Neural cell (in vitro differentiated cells): ENCODE measurements at regions not wholly inside any gene's neighbourhood (a gene's known extent, or its start where the extent isn't known, plus 50 kb on each side); places are given as distances from the start of the nearest gene placed in this dataset.
"Not testable (repeated sequence)": the region's sequence is repeated elsewhere in the genome, so short reads cannot be mapped to it uniquely, and the experiment has no call there.

Source experiments
- H2AFZ ChIP-seq: fragments of 200-600, 300-800 bp; sonication (generic), shearing (Covaris generic); 2 replicates; pipeline ENCODE4 v1.6.0; 2014; ENCODE audit warnings: low read depth, mild to moderate bottlenecking, antibody characterized with exemption, low read length, moderate library complexity
- H3F3A ChIP-seq: fragments of 200-600 bp; shearing (Covaris generic); 2 replicates; pipeline ENCODE4 v1.6.1; 2016; ENCODE audit warnings: mild to moderate bottlenecking, moderate library complexity, mixed read lengths, antibody characterized with exemption, low read length; ENCODE audit not compliant: insufficient read depth, poor library complexity, severe bottlenecking
- H3K27ac ChIP-seq: fragments of 200-600, 300-800 bp; sonication (generic), shearing (Covaris generic); 2 replicates; pipeline ENCODE4 v1.5.1; 2014; ENCODE audit warnings: mild to moderate bottlenecking, low read length, moderate library complexity
- H3K27me3 ChIP-seq: fragments of 300-800, 200-600 bp; sonication (generic), shearing (Covaris generic); 2 replicates; pipeline ENCODE4 v1.6.0; 2014; ENCODE audit warnings: mild to moderate bottlenecking, low read depth, low read length, moderate library complexity; ENCODE audit not compliant: insufficient read depth
- H3K36me3 ChIP-seq: fragments of 300-800, 200-600 bp; sonication (generic), shearing (Covaris generic); 2 replicates; pipeline ENCODE4 v1.5.1; 2014; ENCODE audit warnings: mild to moderate bottlenecking, antibody characterized with exemption, low read length, moderate library complexity; ENCODE audit not compliant: insufficient read depth
- H3K4me2 ChIP-seq: fragments of 300-800, 200-600 bp; sonication (generic), shearing (Covaris generic); 2 replicates; pipeline ENCODE4 v1.6.0; 2014; ENCODE audit warnings: mild to moderate bottlenecking, low read length
- H3K4me3 ChIP-seq: fragments of 300-800, 200-600 bp; sonication (generic), shearing (Covaris generic); 2 replicates; pipeline ENCODE4 v1.5.1; 2014; ENCODE audit warnings: mild to moderate bottlenecking, low read length, moderate library complexity
- H3K79me2 ChIP-seq: fragments of 200-600 bp; shearing (Covaris generic); replicated peaks from 2 replicates; pipeline ENCODE4 v1.6.0; 2014; ENCODE audit warnings: mild to moderate bottlenecking, low read length, moderate library complexity; ENCODE audit not compliant: insufficient read depth
- H3K9ac ChIP-seq: fragments of 300-800, 200-600 bp; sonication (generic), shearing (Covaris generic); 2 replicates; pipeline ENCODE4 v1.6.1; 2016; ENCODE audit warnings: mild to moderate bottlenecking, low read length, mixed read lengths
- H3K9me2 ChIP-seq: fragments of 200-600 bp; shearing (Covaris generic); 2 replicates; pipeline ENCODE4 v1.6.1; 2016; ENCODE audit warnings: mild to moderate bottlenecking, low read length, mixed read lengths; ENCODE audit not compliant: insufficient read depth
- H3K9me3 ChIP-seq: fragments of 200-600, 300-800 bp; sonication (generic), shearing (Covaris generic); 2 replicates; pipeline ENCODE4 v1.6.1; 2016; ENCODE audit warnings: mild to moderate bottlenecking, mixed run types, low read length, moderate library complexity, mixed read lengths
- H4K20me1 ChIP-seq: fragments of 200-600 bp; shearing (Covaris generic); 2 replicates; pipeline ENCODE4 v1.6.1; 2016; ENCODE audit warnings: mild to moderate bottlenecking, mixed run types; ENCODE audit not compliant: insufficient read depth
- EP300 ChIP-seq: fragments of 450-650 bp; conservative IDR thresholded peaks from 2 replicates; pipeline ENCODE4 v1.6.1; 2014; ENCODE audit warnings: antibody characterized with exemption, mild to moderate bottlenecking, moderate library complexity; ENCODE audit not compliant: poor library complexity, severe bottlenecking
- EZH2 ChIP-seq: fragments of 200-600, 300-800 bp; shearing (Covaris generic), sonication (generic); IDR thresholded peaks from 2 replicates; pipeline ENCODE4 v1.6.1; 2014; ENCODE audit warnings: antibody characterized with exemption, low read length, borderline replicate concordance, mild to moderate bottlenecking; ENCODE audit not compliant: insufficient read depth, poor library complexity, severe bottlenecking
- MXI1 ChIP-seq: fragments of 450-650 bp; conservative IDR thresholded peaks from 2 replicates; pipeline ENCODE4 v1.6.1; 2014; ENCODE audit warnings: antibody characterized with exemption, mild to moderate bottlenecking; ENCODE audit not compliant: poor library complexity, severe bottlenecking
- POLR2AphosphoS5 ChIP-seq: IDR thresholded peaks from 2 replicates; pipeline ENCODE4 v1.6.1; 2012
- RAD21 ChIP-seq: fragments of 450-650 bp; conservative IDR thresholded peaks from 2 replicates; pipeline ENCODE4 v1.6.1; 2014; ENCODE audit warnings: antibody characterized with exemption, mild to moderate bottlenecking, moderate library complexity
- SMC3 ChIP-seq: fragments of 450-650 bp; conservative IDR thresholded peaks from 2 replicates; pipeline ENCODE4 v1.6.1; 2014; ENCODE audit warnings: antibody characterized with exemption, mild to moderate bottlenecking, moderate library complexity; ENCODE audit not compliant: poor library complexity
- TAF1 ChIP-seq: IDR thresholded peaks from 2 replicates; pipeline ENCODE4 v1.6.1; 2012; ENCODE audit warnings: low read depth
- TF ChIP-seq, protein P1 (sequence below): IDR thresholded peaks from 2 replicates; pipeline ENCODE4 v1.6.1; 2012; ENCODE audit warnings: borderline replicate concordance
- TF ChIP-seq, protein P2 (sequence below): fragments of 450-650 bp; IDR thresholded peaks from 2 replicates; pipeline ENCODE4 v1.5.1; 2014; ENCODE audit warnings: antibody characterized with exemption, mild to moderate bottlenecking, moderate library complexity; ENCODE audit not compliant: poor library complexity, severe bottlenecking

DNA sequence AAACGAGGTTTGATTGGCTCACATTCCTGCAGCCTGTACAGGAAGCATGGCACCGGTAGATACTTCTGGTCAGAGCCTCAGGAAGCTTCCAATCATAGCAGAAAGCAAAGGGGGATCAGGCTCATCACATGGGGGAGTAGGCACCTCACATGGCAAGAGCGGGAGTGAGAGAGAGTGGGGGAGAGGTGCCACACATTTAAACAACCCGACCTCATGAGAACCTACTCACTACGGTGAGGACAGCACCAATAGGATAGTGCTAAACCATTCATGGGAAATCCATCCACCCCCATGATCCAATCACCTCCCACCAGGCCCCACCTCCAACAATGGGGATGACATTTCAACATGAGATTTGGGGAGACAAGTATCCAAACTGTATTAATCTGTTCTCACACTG lies 105.8 kb downstream of the SOCS6 start:
- Histone ChIP-seq H3K4me3 (no peak overlapping the region), H3K79me2 (no peaks in the 10 kb centered on the region), H3K9me3 (no peaks in the 10 kb centered on the region), H3K9ac (no peak overlapping the region), H2AFZ (no peak overlapping the region), H3K36me3 (no peaks in the 10 kb centered on the region), H3K27me3 (no peaks in the 10 kb centered on the region), H4K20me1 (no peaks in the 10 kb centered on the region), H3K27ac (no peak overlapping the region), H3K4me2 (no peak overlapping the region), H3K9me2 (no peaks in the 10 kb centered on the region), H3F3A (no peaks in the 10 kb centered on the region)
- TF ChIP-seq, protein P1, sequence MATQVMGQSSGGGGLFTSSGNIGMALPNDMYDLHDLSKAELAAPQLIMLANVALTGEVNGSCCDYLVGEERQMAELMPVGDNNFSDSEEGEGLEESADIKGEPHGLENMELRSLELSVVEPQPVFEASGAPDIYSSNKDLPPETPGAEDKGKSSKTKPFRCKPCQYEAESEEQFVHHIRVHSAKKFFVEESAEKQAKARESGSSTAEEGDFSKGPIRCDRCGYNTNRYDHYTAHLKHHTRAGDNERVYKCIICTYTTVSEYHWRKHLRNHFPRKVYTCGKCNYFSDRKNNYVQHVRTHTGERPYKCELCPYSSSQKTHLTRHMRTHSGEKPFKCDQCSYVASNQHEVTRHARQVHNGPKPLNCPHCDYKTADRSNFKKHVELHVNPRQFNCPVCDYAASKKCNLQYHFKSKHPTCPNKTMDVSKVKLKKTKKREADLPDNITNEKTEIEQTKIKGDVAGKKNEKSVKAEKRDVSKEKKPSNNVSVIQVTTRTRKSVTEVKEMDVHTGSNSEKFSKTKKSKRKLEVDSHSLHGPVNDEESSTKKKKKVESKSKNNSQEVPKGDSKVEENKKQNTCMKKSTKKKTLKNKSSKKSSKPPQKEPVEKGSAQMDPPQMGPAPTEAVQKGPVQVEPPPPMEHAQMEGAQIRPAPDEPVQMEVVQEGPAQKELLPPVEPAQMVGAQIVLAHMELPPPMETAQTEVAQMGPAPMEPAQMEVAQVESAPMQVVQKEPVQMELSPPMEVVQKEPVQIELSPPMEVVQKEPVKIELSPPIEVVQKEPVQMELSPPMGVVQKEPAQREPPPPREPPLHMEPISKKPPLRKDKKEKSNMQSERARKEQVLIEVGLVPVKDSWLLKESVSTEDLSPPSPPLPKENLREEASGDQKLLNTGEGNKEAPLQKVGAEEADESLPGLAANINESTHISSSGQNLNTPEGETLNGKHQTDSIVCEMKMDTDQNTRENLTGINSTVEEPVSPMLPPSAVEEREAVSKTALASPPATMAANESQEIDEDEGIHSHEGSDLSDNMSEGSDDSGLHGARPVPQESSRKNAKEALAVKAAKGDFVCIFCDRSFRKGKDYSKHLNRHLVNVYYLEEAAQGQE: no peak
- no peak for TF ChIP-seq EZH2
- no peak for TF ChIP-seq POLR2AphosphoS5
- no peak for TF ChIP-seq SMC3
- no peak for TF ChIP-seq RAD21
- TF ChIP-seq, protein P2, sequence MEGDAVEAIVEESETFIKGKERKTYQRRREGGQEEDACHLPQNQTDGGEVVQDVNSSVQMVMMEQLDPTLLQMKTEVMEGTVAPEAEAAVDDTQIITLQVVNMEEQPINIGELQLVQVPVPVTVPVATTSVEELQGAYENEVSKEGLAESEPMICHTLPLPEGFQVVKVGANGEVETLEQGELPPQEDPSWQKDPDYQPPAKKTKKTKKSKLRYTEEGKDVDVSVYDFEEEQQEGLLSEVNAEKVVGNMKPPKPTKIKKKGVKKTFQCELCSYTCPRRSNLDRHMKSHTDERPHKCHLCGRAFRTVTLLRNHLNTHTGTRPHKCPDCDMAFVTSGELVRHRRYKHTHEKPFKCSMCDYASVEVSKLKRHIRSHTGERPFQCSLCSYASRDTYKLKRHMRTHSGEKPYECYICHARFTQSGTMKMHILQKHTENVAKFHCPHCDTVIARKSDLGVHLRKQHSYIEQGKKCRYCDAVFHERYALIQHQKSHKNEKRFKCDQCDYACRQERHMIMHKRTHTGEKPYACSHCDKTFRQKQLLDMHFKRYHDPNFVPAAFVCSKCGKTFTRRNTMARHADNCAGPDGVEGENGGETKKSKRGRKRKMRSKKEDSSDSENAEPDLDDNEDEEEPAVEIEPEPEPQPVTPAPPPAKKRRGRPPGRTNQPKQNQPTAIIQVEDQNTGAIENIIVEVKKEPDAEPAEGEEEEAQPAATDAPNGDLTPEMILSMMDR: no peak
- TF ChIP-seq MXI1: no peak
- no peak for TF ChIP-seq TAF1
- no peak for TF ChIP-seq EP300

DNA sequence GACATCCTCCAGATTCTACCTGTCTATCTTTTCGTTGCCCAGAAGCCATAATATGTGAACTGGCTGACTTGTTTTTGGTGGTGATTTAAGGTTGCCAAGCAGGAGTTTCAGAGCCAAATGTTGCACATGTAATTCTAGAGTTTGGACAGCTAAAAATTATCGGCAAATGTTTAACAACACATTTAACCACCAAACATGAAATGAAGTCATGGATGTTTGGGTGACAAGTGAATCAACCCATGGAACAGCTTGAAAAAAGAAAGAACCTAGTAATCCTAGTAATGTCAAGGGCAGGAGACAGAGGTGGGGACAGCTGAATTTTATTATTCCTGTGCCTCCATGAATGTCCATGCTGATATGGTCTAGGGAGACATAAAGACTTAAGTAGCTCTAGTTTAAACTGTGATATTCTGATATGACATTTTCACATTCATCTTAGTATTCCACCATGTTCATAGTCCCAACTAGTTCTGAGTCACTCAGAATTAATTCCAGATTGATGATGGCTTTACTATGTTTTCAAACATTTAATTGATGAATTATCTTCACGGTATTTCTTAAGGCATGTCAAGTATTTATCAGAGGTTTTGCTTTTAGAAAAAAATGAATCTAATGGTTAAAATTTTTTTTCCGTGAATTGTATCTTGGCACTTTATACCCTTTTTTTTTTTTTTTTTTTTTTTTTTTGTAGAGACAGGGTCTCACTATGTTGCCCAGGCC lies 101.7 kb downstream of the SOCS6 start:
- no peaks in the 10 kb centered on the region for H3K9me2 ChIP-seq
- H3F3A ChIP-seq: no peaks in the 10 kb centered on the region
- H3K4me3 ChIP-seq: no peak overlapping the region
- no peak overlapping the region for H3K27ac ChIP-seq
- no peaks in the 10 kb centered on the region for H4K20me1 ChIP-seq
- H3K9ac ChIP-seq: no peak overlapping the region
- no peaks in the 10 kb centered on the region for H3K79me2 ChIP-seq
- H3K27me3 ChIP-seq: no peaks in the 10 kb centered on the region
- H2AFZ ChIP-seq: no peak overlapping the region
- H3K36me3 ChIP-seq: no peaks in the 10 kb centered on the region
- TF ChIP-seq MXI1 (no peak), POLR2AphosphoS5 (no peak)
- no peak overlapping the region for H3K4me2 ChIP-seq
- H3K9me3 ChIP-seq: no peaks in the 10 kb centered on the region

DNA sequence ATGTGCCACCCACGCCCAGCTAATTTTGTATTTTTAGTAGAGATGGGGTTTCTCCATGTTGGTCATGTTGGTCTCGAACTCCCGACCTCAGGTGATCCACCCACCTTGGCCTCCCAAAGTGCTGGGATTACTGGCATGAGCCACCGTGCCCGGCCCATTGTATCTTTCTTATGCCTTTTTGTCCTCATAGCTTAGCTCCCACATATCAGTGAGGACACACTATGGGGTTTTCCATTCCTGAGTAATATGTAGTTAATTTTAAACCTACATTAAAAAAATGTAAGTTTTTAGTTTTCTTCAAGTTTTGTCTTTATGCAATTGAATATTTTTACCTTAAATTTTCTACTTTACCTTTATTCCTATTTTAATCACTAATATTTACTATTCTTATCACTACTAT lies 100.2 kb downstream of the SOCS6 start:
- H2AFZ ChIP-seq, H3K9me3 ChIP-seq, H4K20me1 ChIP-seq, H3K36me3 ChIP-seq, H3F3A ChIP-seq, H3K9me2 ChIP-seq, H3K27ac ChIP-seq, H3K27me3 ChIP-seq, H3K4me2 ChIP-seq, H3K4me3 ChIP-seq, H3K79me2 ChIP-seq, H3K9ac ChIP-seq: not testable (repeated sequence)
